GM18517 (cell line): ENCODE measurements at regions not wholly inside any gene's neighbourhood (a gene's known extent, or its start where the extent isn't known, plus 50 kb on each side); places are given as distances from the start of the nearest gene placed in this dataset.

ENCODE experiments used
- ATAC-seq: cut with Tn5 transposase; IDR thresholded peaks from one replicate; pipeline ENCODE4 v1.9.1; 2021; ENCODE audit warnings: mild to moderate bottlenecking, moderate library complexity; ENCODE audit not compliant: unreplicated experiment

DNA sequence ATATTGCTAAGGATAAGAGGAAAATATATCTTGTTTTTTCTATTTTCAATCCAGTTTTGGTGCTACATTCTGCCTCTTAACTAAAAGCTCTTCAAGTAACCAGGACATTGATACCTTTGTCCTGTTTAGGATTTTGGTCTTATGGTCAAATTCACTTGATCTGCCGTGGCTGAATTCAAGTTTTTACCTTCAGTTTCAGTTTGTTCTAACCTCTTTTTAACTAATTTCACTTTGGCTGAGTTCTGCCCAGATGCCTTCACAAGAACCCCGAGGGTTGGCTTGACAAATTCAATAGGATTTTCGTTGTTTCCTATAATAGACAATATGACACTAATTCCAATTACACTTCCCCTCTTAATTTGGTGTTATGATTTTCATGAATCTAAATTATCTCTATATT, 84.5 kb upstream of the C1orf21 start:
- no peak for ATAC-seq

DNA sequence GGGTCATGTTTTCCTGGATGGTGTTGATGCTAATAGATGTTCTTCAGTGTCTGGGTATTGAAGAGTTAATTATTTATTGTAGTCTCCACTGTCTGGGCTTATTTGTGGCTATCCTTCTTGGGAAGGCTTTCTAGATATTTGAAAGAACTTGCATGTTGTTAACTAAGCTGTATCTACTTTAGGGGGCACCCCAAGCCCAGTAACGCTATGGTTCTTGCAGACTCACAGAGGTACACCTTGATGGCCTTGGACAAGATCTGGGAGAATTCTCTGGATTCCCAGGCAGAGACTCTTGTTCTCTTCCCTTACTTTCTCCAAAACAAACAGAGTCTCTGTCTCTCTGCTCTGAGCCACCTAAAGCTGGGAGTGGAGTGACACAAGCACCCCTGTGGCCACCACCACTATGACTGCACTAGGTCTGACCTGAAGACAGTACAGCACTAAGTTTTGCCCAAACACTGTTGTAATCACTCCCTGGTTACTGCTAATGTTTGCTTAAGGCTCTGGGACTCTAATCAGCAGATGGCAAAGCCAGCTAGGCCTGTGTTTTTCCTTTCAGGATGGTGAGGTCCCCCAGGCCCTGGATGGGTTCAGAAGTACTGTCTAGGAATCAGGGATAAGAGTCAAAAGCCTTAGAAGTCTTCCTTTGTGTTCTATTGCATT, 76.5 kb upstream of the C1orf21 start:
- ATAC-seq: no peak

DNA sequence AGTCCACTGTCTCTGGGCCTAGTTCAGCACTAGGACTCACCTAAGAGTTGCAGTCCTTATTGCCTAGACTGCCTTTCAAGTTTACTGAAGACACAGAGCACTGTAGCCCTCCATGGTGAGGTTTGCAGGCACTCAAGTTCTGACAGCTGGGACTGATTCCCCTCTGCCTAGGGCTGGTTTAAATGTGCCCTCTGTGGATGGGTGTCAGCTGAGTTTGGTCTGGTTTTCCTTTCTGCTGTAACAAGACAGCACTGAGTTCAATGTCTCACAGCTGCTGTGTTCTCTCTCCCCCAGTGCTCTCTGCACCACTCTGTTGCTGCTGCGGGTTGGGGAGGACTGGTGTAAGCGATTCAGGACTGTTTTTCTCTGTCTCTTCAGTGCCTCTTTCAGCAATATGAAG, 75.2 kb upstream of the C1orf21 start:
- ATAC-seq: no peak

DNA sequence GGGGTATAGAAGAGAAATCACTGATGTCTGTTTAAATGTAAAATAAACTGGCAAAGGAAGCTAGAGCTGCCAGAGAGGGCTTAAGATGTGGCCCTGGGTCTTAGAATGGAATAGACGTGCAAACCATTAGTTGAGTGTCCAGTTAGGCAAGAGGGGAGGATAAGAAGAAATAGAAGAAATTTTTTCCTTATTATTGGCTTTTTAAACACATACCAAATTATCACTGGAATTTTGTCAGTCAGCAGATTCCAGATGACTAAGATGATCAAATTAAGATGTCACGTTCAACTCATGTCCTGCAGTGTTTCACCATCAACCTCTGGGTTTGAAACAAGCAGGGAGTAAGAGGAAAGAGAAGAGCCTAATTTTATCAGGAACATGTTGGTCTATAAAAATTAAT, 71.6 kb upstream of the C1orf21 start:
- no peak for ATAC-seq

DNA sequence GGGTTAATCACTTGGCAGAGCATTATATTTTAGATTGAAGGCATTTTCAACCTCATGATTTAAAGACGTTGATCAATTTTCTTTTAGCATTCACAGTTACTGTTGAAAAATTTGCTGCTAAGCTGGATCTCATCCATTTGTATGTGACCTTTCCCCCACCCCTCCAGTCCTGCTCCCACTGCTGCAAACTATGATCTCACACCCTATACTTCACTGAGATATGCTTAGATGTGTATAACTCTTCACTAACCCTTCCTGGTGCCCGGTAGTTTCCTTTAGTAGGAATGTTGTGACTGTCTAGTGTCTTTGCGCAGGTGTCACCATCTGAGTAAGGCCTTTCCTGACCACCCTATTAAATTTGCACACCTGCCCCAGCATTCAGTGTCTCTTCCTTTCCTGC, 67.0 kb upstream of the C1orf21 start:
- ATAC-seq: no peak

DNA sequence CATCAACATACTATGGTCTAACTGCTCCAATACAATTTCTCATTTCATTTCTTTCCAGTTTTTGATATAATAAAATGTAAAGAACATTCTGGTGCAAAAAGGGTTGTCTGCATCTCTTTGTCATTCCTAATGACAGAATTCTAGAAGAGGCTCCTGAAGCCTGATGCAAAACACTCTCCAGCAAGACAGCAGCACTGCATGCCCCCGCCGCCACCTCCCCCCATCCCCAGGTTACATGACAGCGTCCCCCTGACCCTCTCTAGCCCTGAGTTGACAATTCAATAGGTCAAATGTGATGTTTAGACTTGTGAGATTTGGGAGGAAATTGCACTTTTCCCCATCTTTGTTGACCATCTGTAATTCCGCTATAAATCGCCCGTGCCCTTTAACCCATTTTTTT, 64.6 kb upstream of the C1orf21 start:
- no peak for ATAC-seq

DNA sequence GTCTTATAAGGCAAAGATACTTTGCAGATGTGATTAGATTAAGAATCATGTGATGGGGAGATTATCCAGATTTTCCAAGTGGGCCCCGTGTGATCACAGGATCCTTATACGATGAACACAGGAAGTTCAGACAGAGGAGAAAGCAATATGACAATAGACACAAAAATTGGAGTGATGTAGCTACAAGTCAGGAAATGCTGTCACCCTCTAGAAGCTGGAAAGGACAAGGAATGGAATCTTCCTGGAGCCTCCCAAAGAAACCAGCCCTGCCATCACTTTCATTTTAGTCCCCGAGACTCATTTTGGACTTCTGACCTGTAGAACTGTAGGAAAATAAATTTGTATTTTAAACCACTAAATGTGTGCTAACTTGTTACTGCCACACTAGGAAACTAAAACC, 61.9 kb upstream of the C1orf21 start:
- no peak for ATAC-seq

DNA sequence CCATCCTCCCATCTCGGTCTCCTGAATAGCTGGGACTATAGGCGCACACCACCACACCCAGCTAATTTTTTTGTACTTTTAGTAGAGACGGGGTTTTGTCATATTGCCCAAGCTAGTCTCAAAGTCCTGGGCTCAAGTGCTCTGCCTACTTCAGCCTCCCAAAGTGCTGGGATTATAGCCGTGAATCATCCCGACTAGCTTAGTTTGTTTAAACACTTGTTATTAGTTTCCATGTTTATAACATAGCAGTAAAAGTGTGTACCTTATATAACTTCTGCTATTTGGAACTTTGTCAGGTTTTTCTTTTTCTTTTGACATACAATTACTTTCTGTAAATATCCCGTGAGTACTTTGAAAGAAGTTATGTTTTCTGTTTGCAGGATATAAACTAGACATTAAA, 60.6 kb upstream of the C1orf21 start:
- no peak for ATAC-seq

DNA sequence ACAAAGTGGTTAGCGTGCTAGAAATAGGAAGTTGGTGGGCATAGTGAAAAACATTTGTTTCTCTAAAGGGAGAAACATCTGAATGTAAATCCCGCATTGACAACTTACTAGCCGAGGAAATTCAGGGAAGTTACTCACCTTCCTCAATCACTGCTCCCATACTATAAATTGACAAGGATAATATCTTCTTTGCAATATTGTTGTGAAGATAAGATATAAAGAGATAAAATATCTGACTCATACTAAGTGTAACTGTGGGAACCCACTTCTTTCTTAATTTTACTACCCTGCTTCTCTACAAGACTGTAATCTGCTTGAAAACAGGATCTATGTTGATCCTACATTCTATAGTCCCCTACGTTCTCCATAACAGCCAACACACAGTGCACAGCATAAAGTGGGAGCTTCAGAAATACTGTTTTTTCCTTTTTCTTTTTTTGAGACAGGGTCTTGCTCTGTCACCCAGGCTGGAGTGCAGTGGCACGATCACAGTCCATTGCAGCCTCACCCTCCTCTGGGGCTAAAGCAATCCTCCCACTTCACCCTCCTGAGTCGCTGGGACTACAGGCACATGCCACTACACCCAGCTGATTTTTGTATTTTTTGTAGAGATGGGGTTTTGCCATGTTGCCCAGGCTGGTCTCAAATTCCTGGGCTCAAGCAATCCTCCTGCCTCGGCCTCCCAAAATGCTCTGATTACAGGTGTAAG, 57.4 kb upstream of the C1orf21 start:
- ATAC-seq: no peak

DNA sequence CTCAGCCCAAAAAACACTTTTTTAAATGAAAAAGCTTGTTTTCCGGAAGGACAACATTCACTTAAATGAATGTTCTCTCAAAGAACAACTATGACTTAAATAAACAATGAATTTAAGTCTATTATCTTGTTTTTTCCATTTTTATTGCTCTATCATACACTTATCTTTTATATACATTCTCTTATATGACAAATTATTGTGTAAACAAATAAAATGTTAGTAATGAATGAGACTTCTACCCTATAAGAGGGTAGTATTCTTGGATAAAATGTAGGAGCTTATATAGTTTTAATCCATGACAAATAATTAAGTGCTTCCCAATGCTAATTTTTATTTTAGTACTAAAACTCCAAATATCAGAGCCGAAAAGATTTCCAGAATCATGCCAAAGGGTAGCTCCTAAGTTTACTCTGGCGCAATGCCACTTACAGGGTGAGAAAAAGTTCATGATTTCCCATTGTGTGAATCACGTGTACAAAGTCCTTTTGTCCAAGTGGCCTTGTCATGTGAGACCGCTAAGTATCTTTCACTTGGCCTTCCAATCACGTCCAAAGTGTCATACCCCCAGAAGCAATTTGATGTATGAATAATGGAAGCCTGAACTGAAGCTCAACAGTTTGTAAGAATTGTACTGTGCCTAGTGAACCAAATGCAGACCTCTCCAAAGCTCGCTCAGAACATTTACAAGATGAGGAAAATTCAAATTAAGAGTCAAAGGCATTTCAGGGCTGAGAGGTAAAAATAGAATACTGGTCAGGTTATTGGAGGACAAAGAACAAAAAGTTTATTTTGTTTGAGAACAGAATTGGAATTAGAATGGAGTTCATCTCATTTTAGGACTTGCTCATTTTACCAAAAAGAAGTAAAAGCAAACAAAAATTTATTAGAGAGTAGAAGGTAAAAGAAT, 56.6 kb upstream of the C1orf21 start:
- ATAC-seq: no peak

DNA sequence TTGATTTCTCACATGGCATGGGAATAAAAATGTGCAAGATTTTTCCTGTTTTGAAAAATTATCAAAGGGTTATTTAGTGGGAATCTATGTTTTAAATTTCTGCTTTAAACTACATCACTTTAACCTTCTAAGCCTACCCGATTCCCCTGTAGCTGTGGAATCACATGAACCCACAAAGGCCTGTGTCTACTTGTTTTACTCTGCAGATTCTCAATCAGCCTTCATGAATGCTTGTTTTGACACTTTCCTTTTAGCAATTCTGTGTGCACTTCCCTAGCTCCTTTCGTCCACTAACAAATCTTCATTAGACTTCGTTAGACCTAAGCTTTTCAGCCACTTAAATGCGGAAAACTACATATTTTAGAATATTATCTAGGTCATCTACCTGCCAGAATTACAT, 56.0 kb upstream of the C1orf21 start:
- ATAC-seq: no peak
